GM12878 (cell line): ENCODE measurements at regions not wholly inside any gene's neighbourhood (a gene's known extent, or its start where the extent isn't known, plus 50 kb on each side); places are given as distances from the start of the nearest gene placed in this dataset.

Experiments
- ASH2L ChIP-seq: fragments of 300-600, 200-600 bp; sonication (generic); IDR thresholded peaks from 2 replicates; pipeline ENCODE4 v1.6.1; 2017; ENCODE audit warnings: low read depth, mild to moderate bottlenecking, borderline replicate concordance
- CTCF ChIP-seq, 3 experiments: IDR thresholded peaks in 2 of 3; conservative IDR thresholded peaks in 1 of 3; 2 replicates each; pipeline ENCODE4 v1.5.1; 2011; ENCODE audit warnings: low read depth in 3 of 3, low read length in 3 of 3, mild to moderate bottlenecking in 3 of 3, control low read depth in 2 of 3, moderate library complexity in 2 of 3, inconsistent platforms in 1 of 3, mixed read lengths in 1 of 3; ENCODE audit not compliant: control insufficient read depth in 2 of 3, insufficient read depth in 1 of 3; ENCODE audit errors: extremely low read depth in 1 of 3
- FOS ChIP-seq: IDR thresholded peaks from 3 replicates; pipeline ENCODE4 v1.6.1; 2011; ENCODE audit warnings: borderline replicate concordance; ENCODE audit not compliant: insufficient read length; ENCODE audit errors: extremely low read depth
- HDAC6 ChIP-seq: fragments of 200-600 bp; sonication (generic); IDR thresholded peaks from one replicate; pipeline ENCODE4 v1.8.0; 2017; ENCODE audit warnings: antibody characterized with exemption; ENCODE audit not compliant: unreplicated experiment
- PRDM15 ChIP-seq: fragments of 450-650 bp; formaldehyde crosslinking; IDR thresholded peaks from 2 replicates; pipeline ENCODE4 v1.4.0; 2020; ENCODE audit warnings: mild to moderate bottlenecking, moderate library complexity
- RFX5 ChIP-seq: IDR thresholded peaks from 2 replicates; pipeline ENCODE4 v1.6.1; 2011; ENCODE audit warnings: low read depth, low read length, improper control_type of control experiment
- SMARCA5 ChIP-seq: fragments of 450-650 bp; IDR thresholded peaks from 2 replicates; pipeline ENCODE4 v1.6.1; 2017; ENCODE audit warnings: mild to moderate bottlenecking
- ZBED1 ChIP-seq: IDR thresholded peaks from 2 replicates; pipeline ENCODE4 v1.6.1; 2016; ENCODE audit warnings: borderline replicate concordance
- TF ChIP-seq, protein P1 (sequence below): IDR thresholded peaks from 2 replicates; pipeline ENCODE4 v1.6.1; 2011; ENCODE audit warnings: low read depth, mild to moderate bottlenecking, low read length, moderate library complexity, borderline replicate concordance; ENCODE audit errors: extremely low read depth
- TF ChIP-seq, protein P2 (sequence below): fragments of 450-650 bp; IDR thresholded peaks from 2 replicates; pipeline ENCODE4 v1.6.1; 2018; ENCODE audit warnings: mild to moderate bottlenecking, low read depth, moderate library complexity; ENCODE audit not compliant: partially characterized antibody

DNA sequence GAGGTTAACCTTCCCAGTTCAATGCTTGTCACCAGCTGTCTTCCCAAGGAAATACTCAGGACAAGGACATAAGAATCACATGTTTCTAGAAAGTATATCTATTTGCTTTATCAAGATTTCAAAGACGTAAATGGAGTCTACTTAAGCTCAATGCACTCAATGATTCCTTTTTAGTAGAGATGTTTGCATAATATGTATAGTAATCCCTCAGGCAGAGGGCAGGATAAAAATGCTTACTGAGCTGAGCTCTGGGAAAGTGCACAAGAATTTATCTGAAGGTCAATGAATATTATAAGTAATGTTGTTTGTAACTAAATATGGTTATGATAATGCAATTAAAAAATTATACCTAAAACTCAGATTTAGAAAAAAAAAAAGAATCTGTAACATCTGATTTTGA, 1309.4 kb upstream of the SLC10A2 start:
- TF ChIP-seq, protein P1, sequence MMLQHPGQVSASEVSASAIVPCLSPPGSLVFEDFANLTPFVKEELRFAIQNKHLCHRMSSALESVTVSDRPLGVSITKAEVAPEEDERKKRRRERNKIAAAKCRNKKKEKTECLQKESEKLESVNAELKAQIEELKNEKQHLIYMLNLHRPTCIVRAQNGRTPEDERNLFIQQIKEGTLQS = no peak
- TF ChIP-seq CTCF (IDR thresholded peaks at IDR 0.05 in 2 of 3, conservative IDR thresholded peaks at IDR 0.05 in 1 of 3; ENCODE audit: control insufficient read depth in 2 of 3, extremely low read depth in 1 of 3, insufficient read depth in 1 of 3, low read depth in 3 of 3, low read length in 3 of 3) (no peak), ASH2L (no peak), RFX5 (no peak), ZBED1 (no peak), HDAC6 (no peak), FOS (no peak), PRDM15 (CRISPR knock-in tag) (no peak), SMARCA5 (no peak)
- TF ChIP-seq, protein P2, sequence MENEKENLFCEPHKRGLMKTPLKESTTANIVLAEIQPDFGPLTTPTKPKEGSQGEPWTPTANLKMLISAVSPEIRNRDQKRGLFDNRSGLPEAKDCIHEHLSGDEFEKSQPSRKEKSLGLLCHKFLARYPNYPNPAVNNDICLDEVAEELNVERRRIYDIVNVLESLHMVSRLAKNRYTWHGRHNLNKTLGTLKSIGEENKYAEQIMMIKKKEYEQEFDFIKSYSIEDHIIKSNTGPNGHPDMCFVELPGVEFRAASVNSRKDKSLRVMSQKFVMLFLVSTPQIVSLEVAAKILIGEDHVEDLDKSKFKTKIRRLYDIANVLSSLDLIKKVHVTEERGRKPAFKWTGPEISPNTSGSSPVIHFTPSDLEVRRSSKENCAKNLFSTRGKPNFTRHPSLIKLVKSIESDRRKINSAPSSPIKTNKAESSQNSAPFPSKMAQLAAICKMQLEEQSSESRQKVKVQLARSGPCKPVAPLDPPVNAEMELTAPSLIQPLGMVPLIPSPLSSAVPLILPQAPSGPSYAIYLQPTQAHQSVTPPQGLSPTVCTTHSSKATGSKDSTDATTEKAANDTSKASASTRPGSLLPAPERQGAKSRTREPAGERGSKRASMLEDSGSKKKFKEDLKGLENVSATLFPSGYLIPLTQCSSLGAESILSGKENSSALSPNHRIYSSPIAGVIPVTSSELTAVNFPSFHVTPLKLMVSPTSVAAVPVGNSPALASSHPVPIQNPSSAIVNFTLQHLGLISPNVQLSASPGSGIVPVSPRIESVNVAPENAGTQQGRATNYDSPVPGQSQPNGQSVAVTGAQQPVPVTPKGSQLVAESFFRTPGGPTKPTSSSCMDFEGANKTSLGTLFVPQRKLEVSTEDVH = no peak
